ENCODE measurements at regions not wholly inside any gene's neighbourhood (a gene's known extent, or its start where the extent isn't known, plus 50 kb on each side); places are given as distances from the start of the nearest gene placed in this dataset.

DNA sequence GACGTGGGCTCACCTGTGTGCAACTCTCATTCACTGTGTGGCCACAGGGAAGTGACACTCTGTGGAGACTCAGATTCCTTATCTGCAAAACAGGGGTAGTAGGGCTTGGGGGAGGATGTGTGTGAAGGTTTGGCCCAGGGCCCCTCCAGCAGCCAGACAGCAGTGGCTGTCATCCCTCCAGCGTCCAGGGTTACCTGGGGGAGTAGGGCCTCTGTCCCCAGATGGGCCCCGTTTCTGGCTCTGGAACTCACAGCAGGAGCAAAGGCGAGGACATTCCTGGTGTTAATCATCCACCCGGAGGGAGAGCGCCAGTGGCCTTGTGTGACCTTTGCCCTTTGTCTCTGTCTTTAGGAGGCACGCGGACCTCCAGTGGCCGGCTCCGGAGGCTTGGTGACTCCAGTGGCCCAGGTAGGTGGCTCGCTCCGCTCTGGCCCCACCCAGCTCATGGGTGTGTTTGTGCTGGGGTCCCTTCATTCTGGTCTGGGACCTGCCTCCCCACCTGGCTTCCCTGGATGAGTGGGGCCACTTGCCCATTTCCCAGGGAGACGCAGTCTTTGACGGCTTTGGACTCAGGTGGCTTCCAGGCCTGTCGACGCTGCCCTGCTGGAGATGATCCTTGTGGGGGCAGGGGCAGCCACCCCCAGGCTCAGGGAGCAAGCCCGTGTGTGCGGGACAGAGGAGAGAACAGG is 166.2 kb downstream of the SEC14L1 start:
- DNase-seq (ENCODE audit: extremely low read depth, low read depth, low spot score), result no peak

DNA sequence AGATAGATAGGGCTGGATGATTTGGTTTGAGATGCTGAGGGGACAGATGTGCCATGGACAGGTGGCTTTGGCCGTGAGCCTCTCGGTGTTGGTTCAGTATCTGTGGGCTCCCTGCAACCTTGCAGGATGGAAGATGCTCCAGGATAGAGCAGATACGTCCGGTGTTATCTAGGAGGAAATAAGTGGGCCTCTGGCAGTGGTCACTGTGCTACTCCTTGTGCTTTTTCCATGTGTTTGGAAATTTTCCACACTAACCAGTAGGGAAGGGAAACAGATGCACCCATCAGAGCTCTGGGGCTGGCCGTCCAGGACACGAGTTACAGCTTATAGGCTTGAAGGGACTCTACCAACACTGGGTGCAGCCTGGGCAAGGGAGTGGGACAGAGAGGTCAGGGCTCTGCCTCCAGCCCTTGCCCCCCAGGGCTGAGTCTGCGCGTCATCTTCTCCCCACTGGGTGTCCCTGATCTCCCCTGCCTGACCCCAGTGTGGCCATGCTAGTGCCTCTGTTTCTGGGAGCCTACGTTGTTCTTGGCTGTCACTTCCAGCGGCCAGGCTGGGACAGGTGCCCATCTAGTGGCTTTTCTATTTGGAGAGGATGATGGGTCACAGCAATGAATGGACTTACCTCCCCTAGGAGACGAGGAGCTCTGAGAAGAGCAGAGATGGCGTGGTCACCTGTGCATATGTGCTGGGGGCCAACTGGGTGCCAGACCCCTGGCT is 166.9 kb downstream of the SEC14L1 start:
- DNase-seq (ENCODE audit: extremely low read depth, low read depth, low spot score), result no peak

DNA sequence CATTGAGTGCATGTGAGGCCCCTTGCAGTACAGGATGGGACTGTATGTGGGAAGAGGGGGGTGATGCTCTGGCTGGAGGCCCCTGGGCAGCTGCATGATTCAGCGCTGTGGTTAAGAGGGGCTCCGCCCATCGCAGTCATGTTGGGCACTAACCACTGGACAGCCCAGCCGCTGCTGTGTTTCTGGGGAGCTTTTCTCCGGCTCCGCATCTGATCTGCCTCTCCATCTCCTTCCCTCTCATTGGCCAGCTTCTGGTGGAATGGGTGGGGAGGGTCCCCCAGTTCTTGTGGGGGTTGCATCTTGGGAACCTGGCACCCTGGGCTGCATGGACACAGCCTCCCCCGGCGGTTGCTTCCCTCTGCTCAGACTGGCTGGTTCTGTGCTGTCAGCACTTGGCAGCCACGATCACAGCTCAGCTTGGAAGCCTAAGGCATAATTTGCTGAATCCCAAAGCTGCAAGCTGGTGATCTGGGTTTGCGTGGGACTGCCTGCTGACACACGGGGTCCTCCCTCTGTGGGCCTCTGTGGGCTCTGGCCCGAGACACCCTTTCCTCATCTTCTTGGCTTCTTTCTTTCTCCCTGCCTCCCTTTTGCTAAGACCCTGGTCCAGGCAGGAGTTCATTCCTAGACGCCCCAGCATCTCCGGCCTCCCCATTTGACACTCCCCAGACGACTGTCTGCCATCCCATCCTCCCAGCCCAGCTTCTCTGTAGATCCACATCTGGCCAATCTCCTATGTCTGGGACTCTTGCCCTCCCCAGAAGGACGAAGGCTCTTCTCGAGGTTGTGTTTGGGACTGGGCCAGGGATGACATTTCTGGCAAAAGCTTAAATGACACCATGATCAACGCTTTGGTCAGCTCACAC is 168.3 kb downstream of the SEC14L1 start:
- DNase-seq (ENCODE audit: extremely low read depth, low read depth, low spot score), result no peak

DNA sequence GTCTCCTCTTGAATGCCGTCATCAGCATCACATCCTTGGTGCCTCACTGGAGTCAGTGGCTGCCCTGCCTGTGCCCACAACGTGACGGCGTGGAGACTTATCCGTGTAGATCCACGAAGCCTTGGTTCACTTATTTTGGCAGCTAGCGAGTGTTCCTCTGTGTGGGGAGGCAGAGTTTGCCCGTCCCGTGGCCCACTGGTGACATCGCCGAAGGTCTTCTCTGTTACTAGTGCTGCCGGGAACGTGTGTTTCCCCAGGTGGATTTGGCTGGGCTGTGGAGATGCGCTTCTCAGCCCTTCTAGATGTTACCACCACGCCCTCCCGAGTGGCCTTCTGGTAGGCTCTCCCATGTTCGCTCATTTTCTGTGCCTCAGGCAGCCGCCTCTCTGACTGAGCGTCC is 169.6 kb downstream of the SEC14L1 start:
- DNase-seq (ENCODE audit: extremely low read depth, low read depth, low spot score), result no peak

DNA sequence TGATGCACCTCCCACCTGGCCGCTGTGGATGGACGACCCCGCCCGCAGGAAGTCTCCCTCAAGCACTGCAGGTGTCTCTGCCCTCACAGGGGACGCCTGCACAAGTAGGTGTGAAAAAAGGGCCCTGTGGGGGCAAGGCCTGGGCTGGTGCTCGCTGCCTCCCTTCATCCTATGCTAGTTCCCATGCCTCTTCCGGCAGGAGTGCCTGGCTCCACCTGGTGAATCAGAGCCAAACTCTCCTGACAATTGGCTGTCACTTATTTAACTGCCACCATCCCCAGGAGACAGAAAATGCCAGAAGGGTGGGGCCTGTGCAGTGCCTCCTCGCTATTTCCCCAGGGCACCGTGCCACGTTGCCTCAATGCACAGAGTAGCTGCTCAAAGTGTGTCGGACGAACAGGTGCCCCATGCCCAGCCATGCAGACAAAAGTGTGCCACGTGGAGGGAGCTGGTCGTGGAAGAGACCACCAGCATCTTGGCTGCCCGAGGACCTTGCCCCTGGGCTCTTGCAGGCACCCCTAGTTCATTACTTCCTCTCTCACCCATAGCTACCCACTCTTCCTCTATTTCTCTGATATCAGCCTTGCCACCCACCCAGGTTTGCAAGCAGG is 170.7 kb downstream of the SEC14L1 start:
- no peak for DNase-seq (ENCODE audit: extremely low read depth, low read depth, low spot score)

DNA sequence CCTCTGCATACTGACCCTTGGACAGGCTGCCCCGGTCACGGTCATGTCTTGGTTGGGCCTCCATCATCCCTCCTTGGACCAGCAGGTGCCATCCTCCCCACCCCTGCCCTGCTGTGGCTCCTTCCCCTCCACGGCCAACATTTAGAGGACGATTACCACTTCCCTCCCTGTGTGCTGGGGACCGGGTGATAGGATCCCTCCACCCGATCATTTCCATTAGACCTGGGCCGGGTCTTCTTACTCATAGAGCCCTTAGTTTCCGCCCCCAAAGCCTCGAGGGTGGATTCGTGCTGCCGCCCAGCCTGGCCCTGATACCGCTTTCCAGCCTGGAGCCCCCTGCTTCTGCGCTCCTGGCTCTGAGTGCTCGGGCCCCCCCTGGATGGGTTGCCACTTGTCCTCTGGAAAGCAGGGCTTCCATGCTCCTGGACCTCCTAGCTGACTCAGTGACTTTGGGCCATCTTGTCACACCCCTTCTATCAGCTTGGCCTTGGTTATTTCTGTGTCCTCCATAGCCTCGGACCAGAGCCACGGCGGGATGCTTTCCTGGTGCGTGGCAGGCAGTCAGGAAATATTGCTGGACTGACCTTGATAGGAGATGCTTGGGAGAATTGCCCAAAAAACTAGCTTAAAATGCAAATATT is 171.4 kb downstream of the SEC14L1 start:
- DNase-seq (ENCODE audit: extremely low read depth, low read depth, low spot score), result no peak

DNA sequence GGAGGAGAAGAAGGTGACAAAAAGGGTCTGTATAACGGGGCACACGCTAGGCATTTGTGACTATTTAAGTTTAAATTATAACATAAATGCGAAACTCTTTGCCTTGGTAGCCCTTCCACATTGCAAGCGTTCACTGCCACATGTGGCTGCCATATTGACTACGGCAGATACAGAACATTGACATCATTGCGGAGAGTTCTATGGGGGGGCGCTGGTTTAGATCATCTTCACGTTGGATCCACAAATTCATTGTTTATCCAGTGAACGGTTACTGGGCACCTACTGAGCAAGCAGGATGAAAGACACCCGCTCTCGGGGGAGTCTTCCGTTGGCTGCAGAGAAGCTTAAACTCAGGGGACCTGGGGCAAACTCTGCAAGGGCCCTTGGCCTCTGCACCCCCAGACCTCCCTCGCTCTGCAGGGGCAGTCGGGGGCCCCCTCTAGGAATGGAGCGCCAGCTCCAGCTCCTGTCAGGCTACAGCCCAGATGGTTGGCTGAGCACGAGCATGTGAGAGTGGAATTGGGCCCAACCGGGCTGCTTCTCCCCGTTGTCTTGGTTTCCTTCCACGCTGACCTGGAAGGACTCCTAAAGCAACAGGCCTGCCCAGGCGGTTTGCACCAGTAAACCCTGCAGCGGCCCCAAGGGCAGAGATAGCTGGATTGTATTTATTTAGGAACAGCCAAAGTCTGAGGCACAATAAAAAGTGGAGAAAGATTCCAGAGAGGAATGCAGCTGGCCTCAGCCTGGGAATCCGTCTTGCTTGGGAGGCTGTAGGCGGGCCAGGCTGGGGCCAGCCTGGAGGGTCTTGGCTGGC is 172.2 kb downstream of the SEC14L1 start:
- no peak for DNase-seq (ENCODE audit: extremely low read depth, low read depth, low spot score)

DNA sequence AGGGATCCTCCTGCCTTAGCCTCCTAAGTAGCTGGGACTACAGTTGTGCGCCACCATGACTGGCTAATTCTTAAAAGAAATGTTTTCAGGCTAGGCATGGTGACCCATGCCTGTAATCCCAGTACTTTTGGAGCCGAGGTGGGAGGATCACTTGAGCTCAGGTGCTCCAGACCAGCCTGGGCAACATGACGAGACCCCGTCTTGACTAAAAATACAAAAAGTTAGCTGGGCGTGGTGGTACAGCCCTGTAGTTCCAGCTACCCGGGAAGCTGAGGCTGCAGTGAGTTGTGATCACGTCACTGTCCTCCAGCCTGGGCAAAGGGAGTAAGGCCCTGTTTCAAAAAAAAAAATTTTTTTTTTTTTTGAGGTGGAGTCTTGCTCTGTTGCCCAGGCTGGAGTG is 173.1 kb downstream of the SEC14L1 start:
- no peak for DNase-seq (ENCODE audit: extremely low read depth, low read depth, low spot score)

DNA sequence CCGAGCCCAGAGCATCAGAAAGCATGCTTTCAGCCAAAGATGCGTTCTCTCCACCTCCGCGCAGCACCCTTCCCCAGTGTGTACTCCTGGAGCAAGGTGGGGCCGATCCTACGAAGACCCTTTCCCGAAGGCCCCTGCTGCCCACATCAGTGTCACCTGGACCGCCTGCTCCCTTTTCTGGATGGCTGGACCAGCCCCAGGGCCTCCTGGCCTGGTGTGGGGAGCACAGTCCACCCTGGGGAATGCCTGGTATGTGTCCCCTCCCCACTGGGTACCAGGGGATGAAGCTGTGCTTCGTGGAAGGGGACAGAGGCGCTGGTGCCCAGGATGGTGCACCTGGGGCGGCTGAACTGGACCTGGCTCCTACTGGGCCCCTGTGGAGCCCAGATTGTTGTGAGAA is 173.8 kb downstream of the SEC14L1 start:
- no peak for DNase-seq (ENCODE audit: extremely low read depth, low read depth, low spot score)

DNA sequence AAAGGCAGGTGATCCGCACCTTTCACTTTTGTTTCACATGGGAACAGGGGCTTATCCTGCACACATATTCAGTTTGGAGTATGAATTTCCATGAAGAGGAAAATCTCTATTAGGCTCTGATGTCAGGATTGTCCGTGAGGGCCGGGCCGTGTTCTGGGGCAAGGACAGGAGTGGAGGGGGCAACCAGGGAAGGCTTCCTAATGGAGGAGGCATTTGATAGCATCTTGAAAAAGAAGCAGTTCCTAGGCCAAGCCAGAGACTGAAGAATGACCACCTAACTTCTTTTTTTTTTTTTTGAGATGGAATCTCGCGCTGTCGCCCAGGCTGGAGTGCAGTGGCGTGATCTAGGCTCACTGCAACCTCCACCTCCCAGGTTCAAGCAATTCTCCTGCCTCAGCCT is 174.2 kb downstream of the SEC14L1 start:
- DNase-seq (ENCODE audit: extremely low read depth, low read depth, low spot score), result no peak

DNA sequence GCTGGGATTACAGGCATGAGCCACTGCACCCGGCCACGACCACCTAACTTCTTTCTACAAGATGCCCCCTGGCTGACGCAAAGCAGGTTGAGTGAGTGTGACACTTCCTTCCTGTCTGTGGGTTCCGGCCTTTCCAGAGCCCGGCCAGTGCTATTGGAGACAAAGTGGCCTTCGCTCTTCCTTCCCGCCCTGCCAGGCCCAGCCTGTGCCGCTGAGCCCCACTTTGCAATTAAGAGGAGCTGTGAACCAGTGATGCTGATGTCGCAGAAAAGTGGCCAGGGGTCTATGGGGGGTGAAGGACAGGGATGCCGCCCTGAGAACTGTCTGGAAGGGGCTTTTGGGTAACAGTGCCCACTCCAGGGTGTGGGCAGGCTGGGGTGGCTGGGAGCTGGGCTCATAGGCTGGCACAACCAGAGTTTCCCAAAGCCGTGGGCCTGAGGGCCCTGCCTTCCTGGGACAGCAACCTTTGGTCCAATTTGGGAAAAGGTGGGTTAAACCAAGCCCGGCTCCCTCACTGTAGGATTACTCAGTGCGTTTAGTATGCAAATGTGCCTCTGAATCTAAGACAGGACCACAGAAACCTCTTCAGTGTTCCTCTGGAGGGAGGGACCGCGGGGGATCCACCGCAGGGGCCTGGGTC is 174.9 kb downstream of the SEC14L1 start:
- no peak for DNase-seq (ENCODE audit: extremely low read depth, low read depth, low spot score)

DNA sequence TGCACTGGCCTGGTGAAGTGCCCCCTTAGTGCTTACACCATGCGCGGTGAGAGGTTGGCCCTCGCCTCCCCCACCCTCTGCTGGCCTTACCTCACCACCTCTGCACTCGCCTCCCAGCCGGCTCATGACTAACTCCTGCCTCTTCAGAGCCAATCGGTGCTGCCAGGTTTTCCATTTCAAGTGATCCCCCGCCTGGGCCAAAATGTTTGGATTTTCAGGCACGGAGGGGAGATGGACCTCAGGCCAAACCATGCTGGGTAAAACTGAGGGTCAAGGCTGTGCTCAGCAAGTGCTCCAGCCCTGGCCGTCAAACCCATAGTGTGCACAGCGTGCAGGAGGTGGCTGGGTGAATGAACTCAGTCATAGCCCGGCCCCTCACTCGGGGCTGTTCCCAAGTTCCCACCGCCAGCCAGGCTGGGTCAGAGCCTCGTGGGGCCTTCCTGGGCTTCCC is 175.4 kb downstream of the SEC14L1 start:
- DNase-seq (ENCODE audit: extremely low read depth, low read depth, low spot score), result no peak

DNA sequence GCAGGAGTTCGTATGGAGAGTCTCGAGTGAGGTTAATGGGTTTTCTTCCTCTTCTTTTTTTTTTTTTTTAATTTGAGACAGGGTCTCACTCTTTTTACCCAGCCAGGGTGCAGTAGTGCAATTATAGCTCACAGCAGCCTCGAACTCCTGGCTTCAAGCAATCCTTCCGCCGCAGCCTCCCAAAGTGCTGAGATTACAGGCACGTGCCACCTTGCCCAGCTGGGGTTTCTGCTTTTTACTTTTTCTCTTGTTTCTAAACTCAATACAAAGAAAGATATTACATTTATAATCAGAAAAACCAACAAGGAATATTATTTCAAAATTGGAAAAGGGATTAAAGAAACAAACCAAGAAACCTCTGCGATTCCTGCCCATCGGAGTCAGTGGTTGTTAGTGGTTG is 175.9 kb downstream of the SEC14L1 start:
- DNase-seq (ENCODE audit: extremely low read depth, low read depth, low spot score), result no peak

DNA sequence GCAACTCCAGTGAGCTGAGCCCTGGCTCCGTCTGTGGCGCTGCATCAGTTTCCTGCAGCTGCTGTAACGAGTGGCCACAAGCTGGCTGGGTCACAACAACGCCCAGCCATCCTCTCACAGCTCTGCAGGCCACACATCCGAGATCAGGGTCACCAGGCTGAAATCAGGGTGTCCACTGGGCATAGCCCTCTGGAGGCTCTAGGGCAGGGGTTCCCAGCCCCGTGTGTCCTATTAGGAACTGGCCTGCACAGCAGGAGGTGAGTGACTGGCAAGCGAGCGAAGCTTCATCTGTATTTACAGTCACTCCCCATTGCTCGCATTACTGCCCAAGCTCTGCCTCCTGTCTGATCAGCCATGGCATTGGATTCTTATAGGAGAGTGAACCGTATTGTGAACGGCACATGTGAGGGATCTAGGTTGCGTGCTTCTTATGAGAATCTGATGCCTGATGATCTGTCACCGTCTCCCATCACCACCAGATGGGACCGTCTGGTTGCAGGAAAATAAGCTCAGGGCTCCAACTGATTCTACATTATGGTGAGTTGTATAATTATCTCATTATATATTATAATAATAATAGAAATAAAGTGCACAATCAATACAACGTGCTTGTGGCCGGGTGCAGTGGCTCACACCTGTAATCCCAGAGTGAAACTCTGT is 176.5 kb downstream of the SEC14L1 start:
- no peak for DNase-seq (ENCODE audit: extremely low read depth, low read depth, low spot score)

DNA sequence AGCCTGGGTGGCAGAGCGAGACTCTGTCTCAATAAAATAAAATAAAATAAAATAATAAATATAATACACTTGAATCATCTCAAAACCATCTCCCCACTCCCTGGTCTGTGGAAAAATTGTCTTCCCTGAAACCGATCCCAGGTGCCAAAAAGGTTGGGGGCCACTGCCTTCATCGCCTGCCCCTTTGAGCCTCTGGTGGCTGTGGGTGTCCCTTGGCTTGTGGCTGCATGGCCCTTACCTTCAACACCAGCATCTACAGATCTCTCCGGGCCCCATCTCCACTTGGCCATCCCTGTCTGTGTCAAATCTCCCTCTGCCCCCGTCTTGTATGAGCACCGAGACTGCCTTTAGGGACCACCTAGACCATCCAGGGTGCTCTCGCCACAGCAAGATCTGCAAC is 177.3 kb downstream of the SEC14L1 start:
- no peak for DNase-seq (ENCODE audit: extremely low read depth, low read depth, low spot score)

DNA sequence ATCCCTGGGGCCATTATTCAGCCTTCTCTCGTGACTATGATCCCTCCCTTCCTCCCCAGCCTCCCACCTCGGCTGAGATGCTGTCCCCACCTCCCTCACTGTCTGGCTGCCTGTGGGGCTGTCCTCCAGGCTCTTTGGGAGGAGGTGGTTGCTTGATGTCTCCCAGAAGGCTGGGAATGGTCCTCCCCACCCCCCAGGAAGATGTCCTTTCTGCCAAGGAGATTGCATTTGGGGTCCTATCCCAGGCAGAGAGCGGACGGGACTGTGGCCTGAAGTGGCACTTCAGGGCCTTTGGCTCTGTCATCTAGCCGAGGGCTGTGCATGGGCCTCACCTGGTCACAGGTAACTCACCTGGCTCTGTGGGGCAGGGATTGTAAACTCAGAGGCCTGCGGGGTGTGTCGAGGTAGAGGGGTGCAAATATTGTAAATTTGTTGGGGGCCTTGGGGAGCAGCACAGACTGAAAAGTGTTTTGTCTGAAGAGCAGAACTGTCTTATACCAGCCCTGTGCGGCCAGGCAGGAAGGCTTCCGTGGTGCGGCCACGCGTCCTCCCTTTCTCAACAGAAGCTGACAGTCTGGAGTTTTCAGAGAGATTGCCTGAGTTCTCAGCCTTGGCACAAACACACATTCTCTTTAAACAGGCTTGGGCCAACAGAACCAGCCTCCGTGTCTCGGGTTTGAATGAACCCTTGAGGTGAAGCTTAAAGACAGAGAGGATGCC is 177.9 kb downstream of the SEC14L1 start:
- DNase-seq (ENCODE audit: extremely low read depth, low read depth, low spot score), result no peak

DNA sequence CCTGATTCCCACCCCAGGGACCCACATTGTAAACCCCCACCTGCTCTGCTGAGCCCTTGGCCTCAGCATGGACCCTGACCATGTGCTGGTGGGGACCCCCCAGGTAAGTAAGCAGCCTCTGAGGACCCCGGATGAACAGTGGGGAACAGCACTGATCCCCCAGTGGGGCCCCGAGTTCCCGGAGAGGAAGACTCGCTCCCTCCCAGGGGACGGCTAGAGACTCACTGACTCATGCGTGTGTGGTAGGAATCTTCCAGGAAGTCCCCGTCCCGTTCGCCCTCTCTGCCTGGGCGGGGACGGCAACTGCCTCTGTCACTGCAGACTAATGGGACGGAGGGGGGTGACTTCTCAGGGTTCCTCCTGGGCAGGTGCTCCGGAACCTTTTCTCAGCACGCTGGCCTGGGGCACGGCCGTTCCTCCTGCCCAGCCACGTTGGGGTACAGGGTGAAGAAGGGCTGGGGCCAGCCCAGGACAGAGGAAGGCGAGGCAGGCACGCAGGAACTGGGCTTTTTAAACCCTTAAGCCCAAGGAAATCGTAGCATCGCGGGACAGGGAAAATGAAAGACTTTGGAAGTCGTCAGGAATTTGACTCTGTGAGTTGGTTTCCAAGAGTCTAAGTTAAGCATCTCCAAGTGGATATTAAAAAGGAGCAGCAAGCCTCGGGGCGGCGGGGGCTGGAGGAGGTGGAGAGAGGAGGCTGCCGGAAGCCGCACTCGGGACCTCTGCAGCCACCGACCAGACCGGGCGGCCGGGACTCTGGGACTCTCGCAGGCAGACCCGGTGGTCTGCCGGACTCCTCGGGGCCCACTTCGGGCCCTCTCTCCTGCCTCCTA is 178.7 kb downstream of the SEC14L1 start:
- DNase-seq (ENCODE audit: extremely low read depth, low read depth, low spot score), result no peak

Data from glomerular endothelial cell (primary cell).